ENCODE measurements at regions not wholly inside any gene's neighbourhood (a gene's known extent, or its start where the extent isn't known, plus 50 kb on each side); places are given as distances from the start of the nearest gene placed in this dataset.
"Not testable (repeated sequence)": the region's sequence is repeated elsewhere in the genome, so short reads cannot be mapped to it uniquely, and the experiment has no call there.

DNA sequence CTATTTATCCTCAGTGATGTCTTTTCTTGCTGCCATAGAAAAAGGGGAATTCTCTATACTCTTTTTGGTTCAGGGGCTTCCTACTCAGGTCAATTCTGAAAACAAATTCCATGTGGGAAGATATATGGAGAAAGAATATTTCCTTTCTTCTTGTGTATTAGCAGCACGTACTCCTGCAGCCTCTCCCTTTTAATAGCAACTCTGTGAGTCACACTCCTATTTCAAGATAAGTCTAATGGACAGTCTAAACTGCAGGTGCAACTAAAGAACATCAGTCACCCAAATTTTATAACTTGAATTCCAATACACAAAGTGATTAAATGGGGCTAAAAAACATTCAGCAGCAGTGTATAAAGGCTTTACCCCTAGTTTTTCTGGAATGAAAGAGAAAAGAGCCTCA is 942.2 kb downstream of the CNTNAP5 start:
- Histone ChIP-seq H3K27me3 (ENCODE audit: control insufficient read depth, insufficient read depth) (no peaks in the 10 kb centered on the region), H3K4me3 (ENCODE audit: low read length) (no peak overlapping the region), H3K9me3 (ENCODE audit: control insufficient read depth, low read length) (no peaks in the 10 kb centered on the region), H3K27ac (ENCODE audit: low read length) (no peak overlapping the region), H3K4me1 (ENCODE audit: control insufficient read depth, insufficient read depth, low read length) (no peaks in the 10 kb centered on the region)
- intact Hi-C loops (cut with DNase I), result no loop called here
- ATAC-seq (no peak), DNase-seq (no peak)
- 36% methylated on average over 1 of the region's 1 CpG for WGBS

DNA sequence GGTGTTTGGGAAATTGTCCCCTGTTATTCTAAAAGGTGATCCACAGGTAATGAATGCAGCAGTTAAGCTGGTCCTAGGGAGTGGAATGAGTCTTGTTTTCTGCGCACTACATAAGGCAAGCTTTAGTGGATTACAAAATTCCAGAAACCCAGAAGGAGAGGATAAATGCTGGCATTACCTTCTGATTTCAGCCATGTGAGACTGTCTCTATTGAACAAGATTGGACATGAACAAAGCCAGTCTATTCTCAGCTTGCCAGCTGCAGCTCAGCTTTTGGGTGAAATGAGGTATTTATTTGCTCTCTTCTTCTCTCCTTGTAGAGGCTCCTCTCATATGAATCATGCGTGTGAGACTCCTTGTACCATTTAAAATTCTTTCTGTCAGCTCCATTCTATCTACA is 944.9 kb downstream of the CNTNAP5 start:
- Histone ChIP-seq H3K4me3 (ENCODE audit: low read length) (no peak overlapping the region), H3K4me1 (ENCODE audit: control insufficient read depth, insufficient read depth, low read length) (no peaks in the 10 kb centered on the region), H3K9me3 (ENCODE audit: control insufficient read depth, low read length) (no peaks in the 10 kb centered on the region), H3K27ac (ENCODE audit: low read length) (no peak overlapping the region), H3K27me3 (ENCODE audit: control insufficient read depth, insufficient read depth) (no peaks in the 10 kb centered on the region)
- DNase-seq, result no peak
- no peak for ATAC-seq
- intact Hi-C loops (cut with DNase I), result no loop called here
- 90% methylated on average over 2 of the region's 2 CpGs for WGBS

DNA sequence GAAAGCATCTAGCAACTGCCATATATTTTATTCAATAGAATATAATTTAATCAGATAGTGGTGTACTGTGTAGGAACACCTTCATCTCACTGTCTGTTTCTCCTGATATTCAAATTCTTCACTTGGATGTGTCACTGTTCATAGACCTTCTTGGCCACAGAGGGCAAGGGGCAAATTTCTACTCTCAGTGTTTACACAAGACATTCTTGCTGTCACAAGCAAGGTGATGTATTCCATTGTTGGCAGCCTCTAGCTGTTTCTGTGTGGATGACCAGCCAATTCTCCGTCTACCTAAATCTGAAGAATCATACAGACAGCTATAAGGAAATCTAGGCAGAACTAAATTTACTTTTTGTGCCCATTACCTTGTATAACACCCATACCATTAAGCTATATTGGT is 948.3 kb downstream of the CNTNAP5 start:
- WGBS, result 86% methylated on average over 1 of the region's 1 CpG
- Histone ChIP-seq H3K27me3 (ENCODE audit: control insufficient read depth, insufficient read depth) (no peaks in the 10 kb centered on the region), H3K4me1 (ENCODE audit: control insufficient read depth, insufficient read depth, low read length) (no peaks in the 10 kb centered on the region), H3K4me3 (ENCODE audit: low read length) (no peak overlapping the region), H3K9me3 (ENCODE audit: control insufficient read depth, low read length) (no peaks in the 10 kb centered on the region), H3K27ac (ENCODE audit: low read length) (no peak overlapping the region)
- ATAC-seq (no peak), DNase-seq (no peak)
- intact Hi-C loops (cut with DNase I), result no loop called here

DNA sequence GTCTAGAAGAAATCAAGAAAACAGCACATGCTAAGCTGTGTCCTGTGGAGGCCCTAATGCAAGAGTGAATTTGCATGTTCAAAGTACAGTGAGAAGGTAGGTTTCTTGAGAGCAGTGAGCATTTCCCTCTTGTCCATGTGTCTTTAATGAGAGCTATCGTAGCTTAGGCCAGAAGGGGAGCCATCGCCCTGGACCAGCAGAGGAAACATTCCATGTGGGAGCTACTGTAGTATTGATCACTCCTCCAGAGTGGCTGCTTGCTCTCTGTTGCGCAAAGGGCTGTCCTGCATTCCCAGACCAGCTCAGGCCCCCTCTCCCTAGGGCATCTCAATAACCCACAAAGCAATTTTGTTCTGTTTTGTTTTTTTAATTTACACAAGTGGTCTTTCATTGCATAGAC is 950.1 kb downstream of the CNTNAP5 start:
- ATAC-seq, result no peak
- 72% methylated on average over 3 of the region's 3 CpGs for WGBS
- Histone ChIP-seq H3K4me1 (ENCODE audit: control insufficient read depth, insufficient read depth, low read length) (no peaks in the 10 kb centered on the region), H3K27ac (ENCODE audit: low read length) (no peak overlapping the region), H3K9me3 (ENCODE audit: control insufficient read depth, low read length) (no peaks in the 10 kb centered on the region), H3K4me3 (ENCODE audit: low read length) (no peak overlapping the region), H3K27me3 (ENCODE audit: control insufficient read depth, insufficient read depth) (no peaks in the 10 kb centered on the region)
- intact Hi-C loops (cut with DNase I), result no loop called here
- no peak for DNase-seq

DNA sequence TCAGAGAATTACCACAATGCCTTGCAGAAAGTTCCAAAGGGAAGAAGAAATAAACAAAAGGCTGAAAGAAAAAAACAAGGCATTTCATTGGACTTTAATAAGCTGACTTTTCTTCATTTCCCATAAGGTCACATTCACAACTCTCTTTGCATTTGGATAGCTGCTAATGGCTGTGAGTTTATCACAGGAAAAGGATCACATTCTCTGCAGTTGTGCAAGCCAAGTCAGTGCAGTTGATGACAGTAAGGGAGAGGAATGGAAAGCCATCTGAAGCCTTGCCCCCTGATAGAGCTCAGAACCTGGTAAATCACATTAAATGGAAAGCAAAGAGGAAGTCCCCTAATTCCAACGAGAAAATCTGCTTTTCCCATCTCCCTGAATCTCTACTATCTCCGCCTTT is 950.6 kb downstream of the CNTNAP5 start:
- DNase-seq (no peak), ATAC-seq (no peak)
- Histone ChIP-seq H3K27ac (ENCODE audit: low read length) (no peak overlapping the region), H3K9me3 (ENCODE audit: control insufficient read depth, low read length) (no peaks in the 10 kb centered on the region), H3K4me3 (ENCODE audit: low read length) (no peak overlapping the region), H3K4me1 (ENCODE audit: control insufficient read depth, insufficient read depth, low read length) (no peaks in the 10 kb centered on the region), H3K27me3 (ENCODE audit: control insufficient read depth, insufficient read depth) (no peaks in the 10 kb centered on the region)
- WGBS, result 58% methylated on average over 2 of the region's 2 CpGs
- intact Hi-C loops (cut with DNase I), result no loop called here

DNA sequence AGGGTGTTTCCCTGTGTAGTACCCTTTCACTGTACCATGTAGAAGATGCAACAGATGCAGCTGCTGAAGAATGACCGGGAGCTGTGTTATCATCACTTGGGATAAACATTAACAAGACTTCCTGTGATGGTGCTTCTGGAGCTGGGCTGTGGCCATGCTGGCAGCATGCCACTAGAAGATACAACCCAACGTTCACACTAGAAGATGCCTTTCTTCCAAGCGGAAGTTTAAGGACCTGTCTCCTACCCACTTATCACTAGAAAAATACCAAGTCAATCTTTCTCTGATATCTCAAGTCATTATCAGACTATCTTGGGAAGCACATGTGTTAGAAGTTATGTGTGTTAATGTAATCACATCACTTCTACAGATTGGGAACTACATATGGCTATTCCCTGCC is 953.5 kb downstream of the CNTNAP5 start:
- intact Hi-C loops (cut with DNase I), result no loop called here
- DNase-seq, result no peak
- Histone ChIP-seq H3K9me3 (ENCODE audit: control insufficient read depth, low read length) (no peaks in the 10 kb centered on the region), H3K4me3 (ENCODE audit: low read length) (no peak overlapping the region), H3K27ac (ENCODE audit: low read length) (no peak overlapping the region), H3K27me3 (ENCODE audit: control insufficient read depth, insufficient read depth) (no peaks in the 10 kb centered on the region), H3K4me1 (ENCODE audit: control insufficient read depth, insufficient read depth, low read length) (no peaks in the 10 kb centered on the region)
- ATAC-seq, result no peak
- WGBS, result 19% methylated on average over 3 of the region's 3 CpGs

DNA sequence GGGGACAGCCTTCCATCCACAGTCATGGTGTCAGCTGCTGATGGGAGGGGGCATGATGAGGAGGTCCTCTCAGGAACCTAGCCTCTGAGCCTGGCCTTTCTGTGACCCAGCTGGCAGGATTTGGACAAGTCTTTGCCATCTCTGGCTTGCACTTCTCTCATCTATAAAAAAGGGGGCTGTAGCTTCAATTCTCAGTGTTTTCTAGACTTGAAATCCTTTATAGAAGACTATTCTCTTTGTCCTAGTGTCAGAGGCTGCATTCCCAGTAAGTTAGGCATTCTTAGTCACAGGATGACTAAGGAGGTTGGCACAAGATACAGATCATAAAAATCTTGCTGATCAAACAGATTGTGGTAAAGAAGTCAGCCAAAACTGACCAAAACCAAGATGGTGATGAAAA is 958.5 kb downstream of the CNTNAP5 start:
- no peak for DNase-seq
- no peak for ATAC-seq
- Histone ChIP-seq H3K4me3 (ENCODE audit: low read length) (no peak overlapping the region), H3K27ac (ENCODE audit: low read length) (no peak overlapping the region), H3K4me1 (ENCODE audit: control insufficient read depth, insufficient read depth, low read length) (no peaks in the 10 kb centered on the region), H3K9me3 (ENCODE audit: control insufficient read depth, low read length) (no peaks in the 10 kb centered on the region), H3K27me3 (ENCODE audit: control insufficient read depth, insufficient read depth) (no peaks in the 10 kb centered on the region)
- intact Hi-C loops (cut with DNase I), result no loop called here

DNA sequence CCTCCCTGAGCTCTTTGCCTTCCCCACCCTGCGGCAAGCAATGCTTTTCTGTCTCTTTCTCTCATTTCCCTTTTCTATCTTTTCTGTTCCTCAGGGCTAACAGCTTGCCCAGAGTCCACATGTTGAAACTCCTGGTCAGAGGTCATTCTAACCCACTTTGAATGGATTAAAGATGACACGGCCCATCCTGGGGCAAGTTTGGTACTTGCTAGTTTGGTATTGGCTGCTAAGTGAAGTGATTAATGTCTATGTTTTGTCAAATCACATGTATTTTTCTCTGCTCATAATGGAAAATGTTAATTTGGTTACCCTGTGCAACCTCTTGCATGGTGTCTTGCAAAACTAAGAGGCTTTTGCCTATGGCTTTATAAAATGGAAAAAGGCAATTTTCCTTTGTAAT is 960.2 kb downstream of the CNTNAP5 start:
- H3K27ac ChIP-seq (ENCODE audit: low read length), result no peak overlapping the region
- no peaks in the 10 kb centered on the region for H3K4me1 ChIP-seq (ENCODE audit: control insufficient read depth, insufficient read depth, low read length)
- DNase-seq (no peak), ATAC-seq (no peak)
- intact Hi-C loops (cut with DNase I), result no loop called here
- 79% methylated on average over 2 of the region's 2 CpGs for WGBS
- no peaks in the 10 kb centered on the region for H3K27me3 ChIP-seq (ENCODE audit: control insufficient read depth, insufficient read depth)
- H3K4me3 ChIP-seq (ENCODE audit: low read length), result no peak overlapping the region
- H3K9me3 ChIP-seq (ENCODE audit: control insufficient read depth, low read length), result no peaks in the 10 kb centered on the region

DNA sequence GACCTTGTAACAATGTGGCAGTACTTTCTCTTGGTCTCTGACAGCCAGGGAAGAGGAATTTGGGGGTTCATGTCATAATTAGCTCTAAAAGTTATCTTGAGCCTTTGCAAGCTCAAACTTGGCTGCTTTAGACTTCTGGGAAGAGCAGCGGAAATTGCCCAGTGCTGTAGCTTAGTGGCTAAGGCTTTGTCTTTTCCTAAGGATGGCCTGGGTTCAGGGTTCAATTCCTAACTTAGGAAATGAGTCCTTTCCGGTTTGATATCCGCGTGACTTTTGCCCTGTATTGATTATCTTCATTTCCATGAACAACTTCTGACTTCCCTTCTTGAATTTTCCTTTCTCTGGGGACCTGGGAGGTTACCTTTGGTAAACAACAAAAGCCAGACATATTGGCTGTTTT is 961.0 kb downstream of the CNTNAP5 start:
- H3K4me1 ChIP-seq (ENCODE audit: control insufficient read depth, insufficient read depth, low read length), result no peaks in the 10 kb centered on the region
- no peaks in the 10 kb centered on the region for H3K27me3 ChIP-seq (ENCODE audit: control insufficient read depth, insufficient read depth)
- no peaks in the 10 kb centered on the region for H3K9me3 ChIP-seq (ENCODE audit: control insufficient read depth, low read length)
- no peak overlapping the region for H3K27ac ChIP-seq (ENCODE audit: low read length)
- DNase-seq (no peak), ATAC-seq (peak; percentile 31 to 95)
- intact Hi-C loops (cut with DNase I), result no loop called here
- no peak overlapping the region for H3K4me3 ChIP-seq (ENCODE audit: low read length)
- 57% methylated on average over 4 of the region's 4 CpGs for WGBS

DNA sequence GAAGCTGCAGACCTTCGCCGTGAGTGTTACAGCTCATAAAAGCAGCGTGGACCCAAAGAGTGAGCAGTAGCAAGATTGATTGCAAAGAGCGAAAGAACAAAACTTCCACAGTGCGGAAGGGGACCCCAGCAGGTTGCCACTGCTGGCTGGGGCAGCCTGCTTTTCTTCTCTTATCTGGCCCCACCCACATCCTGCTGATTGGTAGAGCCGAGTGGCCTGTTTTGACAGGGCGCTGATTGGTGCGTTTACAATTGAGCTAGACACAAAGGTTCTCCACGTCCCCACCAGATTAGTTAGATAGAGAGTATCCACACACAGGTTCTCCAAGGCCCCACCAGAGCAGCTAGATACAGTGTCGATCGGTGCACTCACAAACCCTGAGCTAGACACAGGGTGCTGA is 961.8 kb downstream of the CNTNAP5 start:
- 79% methylated on average over 11 of the region's 11 CpGs for WGBS
- H3K4me1 ChIP-seq (ENCODE audit: control insufficient read depth, insufficient read depth, low read length); H3K27ac ChIP-seq (ENCODE audit: low read length); DNase-seq; H3K27me3 ChIP-seq (ENCODE audit: control insufficient read depth, insufficient read depth); ATAC-seq; H3K9me3 ChIP-seq (ENCODE audit: control insufficient read depth, low read length); H3K4me3 ChIP-seq (ENCODE audit: low read length); intact Hi-C loops (cut with DNase I): not testable (repeated sequence)

DNA sequence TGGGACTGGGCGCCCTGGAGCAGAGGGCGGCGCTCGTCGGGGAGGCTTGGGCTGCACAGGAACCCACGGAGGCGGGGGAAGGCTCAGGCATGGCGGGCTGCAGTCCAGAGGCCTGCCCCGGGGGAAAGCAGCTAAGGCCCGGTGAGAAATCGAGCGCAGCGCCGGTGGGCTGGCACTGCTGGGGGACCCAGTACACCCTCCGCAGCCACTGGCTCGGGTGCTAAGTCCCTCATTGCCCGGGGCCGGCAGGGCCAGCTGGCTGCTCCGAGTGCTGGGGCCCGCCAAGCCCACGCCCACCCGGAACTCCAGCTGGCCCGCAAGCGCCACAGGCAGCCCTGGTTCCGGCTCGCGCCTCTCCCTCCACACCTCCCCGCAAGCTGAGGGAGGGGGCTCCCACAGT is 962.3 kb downstream of the CNTNAP5 start:
- H3K4me3 ChIP-seq (ENCODE audit: low read length); intact Hi-C loops (cut with DNase I); H3K4me1 ChIP-seq (ENCODE audit: control insufficient read depth, insufficient read depth, low read length); H3K27me3 ChIP-seq (ENCODE audit: control insufficient read depth, insufficient read depth); H3K27ac ChIP-seq (ENCODE audit: low read length); H3K9me3 ChIP-seq (ENCODE audit: control insufficient read depth, low read length); ATAC-seq: not testable (repeated sequence)
- DNase-seq, result peak in 1 of 3 donors; percentile 44
- whole genome bisulfite sequencing, result 93% methylated on average over 28 of the region's 28 CpGs

DNA sequence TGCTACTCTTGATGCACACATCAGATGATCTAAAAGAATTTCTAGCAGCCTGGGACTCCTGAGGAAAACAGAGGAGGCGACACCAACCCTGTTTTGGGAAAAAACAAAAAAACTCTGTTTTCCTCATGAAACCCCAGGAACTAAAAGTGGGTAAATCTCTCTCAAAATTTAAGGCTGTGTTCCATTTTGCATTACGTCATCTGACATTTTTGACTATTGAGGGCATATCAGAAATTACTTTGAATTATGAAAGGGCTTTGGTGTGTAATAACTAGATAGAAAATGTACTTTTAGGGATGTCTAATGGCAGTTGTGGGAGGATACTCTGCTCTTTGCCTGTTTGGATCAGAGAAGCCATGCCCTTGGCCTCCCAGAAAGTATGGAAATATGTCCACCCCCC is 963.0 kb downstream of the CNTNAP5 start:
- Histone ChIP-seq H3K27me3 (ENCODE audit: control insufficient read depth, insufficient read depth) (no peaks in the 10 kb centered on the region), H3K4me1 (ENCODE audit: control insufficient read depth, insufficient read depth, low read length) (no peaks in the 10 kb centered on the region), H3K9me3 (ENCODE audit: control insufficient read depth, low read length) (no peaks in the 10 kb centered on the region), H3K4me3 (ENCODE audit: low read length) (no peak overlapping the region), H3K27ac (ENCODE audit: low read length) (no peak overlapping the region)
- no peak for DNase-seq
- intact Hi-C loops (cut with DNase I), result no loop called here
- 91% methylated on average over 2 of the region's 2 CpGs for WGBS
- no peak for ATAC-seq
